SJSA1 (cell line): ENCODE measurements at regions not wholly inside any gene's neighbourhood (a gene's known extent, or its start where the extent isn't known, plus 50 kb on each side); places are given as distances from the start of the nearest gene placed in this dataset.
A peak's percentile ranks its signal among the peaks of the same experiment; 100 is the strongest.

Source experiments
- DNase-seq, 2 experiments: peaks; one replicate each; pipeline ENCODE4 v3.0.0-alpha.2; 2015 to 2020; ENCODE audit warnings: low spot score in 2 of 2, low read depth in 1 of 2
- H3K27ac ChIP-seq: fragments of 250-450 bp; sonication (Bioruptor Pico); 2 replicates; pipeline ENCODE4 v1.5.1; 2020; ENCODE audit warnings: mild to moderate bottlenecking, moderate library complexity
- H3K27me3 ChIP-seq: fragments of 250-450 bp; sonication (Bioruptor Pico); replicated peaks from 2 replicates; pipeline ENCODE4 v1.5.1; 2020; ENCODE audit warnings: mild to moderate bottlenecking, moderate library complexity
- H3K36me3 ChIP-seq: fragments of 250-450 bp; sonication (Bioruptor Pico); 2 replicates; pipeline ENCODE4 v1.5.1; 2020; ENCODE audit warnings: mild to moderate bottlenecking
- H3K4me1 ChIP-seq: fragments of 250-450 bp; sonication (Bioruptor Pico); replicated peaks from 2 replicates; pipeline ENCODE4 v1.6.1; 2021; ENCODE audit warnings: mild to moderate bottlenecking
- H3K4me3 ChIP-seq: fragments of 250-450 bp; sonication (Bioruptor Pico); 2 replicates; pipeline ENCODE4 v1.5.1; 2020; ENCODE audit warnings: mild to moderate bottlenecking
- H3K9me3 ChIP-seq: fragments of 250-450 bp; sonication (Bioruptor Pico); replicated peaks from 2 replicates; pipeline ENCODE4 v1.5.1; 2020; ENCODE audit warnings: mild to moderate bottlenecking

GRCh38 chr17:63151941-63152523, 186.0 kb downstream of the TANC2 start:
- Histone ChIP-seq H3K27me3 (no peaks in the 10 kb centered on the region), H3K27ac (no peak overlapping the region), H3K4me3 (no peak overlapping the region), H3K36me3 (no peaks in the 10 kb centered on the region), H3K9me3 (no peaks in the 10 kb centered on the region), H3K4me1 (no peaks in the 10 kb centered on the region)
- no peak for DNase-seq

- no peak overlapping the region for H3K4me3 ChIP-seq
- no peaks in the 10 kb centered on the region for H3K36me3 ChIP-seq
- H3K9me3 ChIP-seq: no peaks in the 10 kb centered on the region
- H3K27ac ChIP-seq: no peak overlapping the region
- H3K27me3 ChIP-seq: no peaks in the 10 kb centered on the region
- no peaks in the 10 kb centered on the region for H3K4me1 ChIP-seq
- DNase-seq: no peak
Measured at GRCh38 chr17:63153488-63153887, 187.5 kb downstream of the TANC2 start.

GRCh38 chr17:63154586-63155244, 188.7 kb downstream of the TANC2 start:
- Histone ChIP-seq H3K9me3 (no peaks in the 10 kb centered on the region; the same call in 1 of the 2 replicates), H3K27ac (no peak overlapping the region), H3K4me3 (no peak overlapping the region), H3K4me1 (no peaks in the 10 kb centered on the region), H3K36me3 (no peaks in the 10 kb centered on the region), H3K27me3 (no peaks in the 10 kb centered on the region)
- no peak for DNase-seq

- H3K9me3 ChIP-seq: no peaks in the 10 kb centered on the region; the same call in 1 of the 2 replicates
- no peaks in the 10 kb centered on the region for H3K4me1 ChIP-seq
- no peaks in the 10 kb centered on the region for H3K36me3 ChIP-seq
- H3K4me3 ChIP-seq: no peak overlapping the region
- no peaks in the 10 kb centered on the region for H3K27me3 ChIP-seq
- no peak overlapping the region for H3K27ac ChIP-seq
- no peak for DNase-seq
Measured at GRCh38 chr17:63156986-63157385, 191.0 kb downstream of the TANC2 start.

GRCh38 chr17:63162406-63163157, 196.5 kb downstream of the TANC2 start:
- H3K4me3 ChIP-seq: no peak overlapping the region
- H3K27me3 ChIP-seq: no peaks in the 10 kb centered on the region
- no peak for DNase-seq
- H3K27ac ChIP-seq: no peak overlapping the region
- no peaks in the 10 kb centered on the region; the same call in 1 of the 2 replicates for H3K9me3 ChIP-seq
- no peaks in the 10 kb centered on the region for H3K4me1 ChIP-seq
- H3K36me3 ChIP-seq: no peaks in the 10 kb centered on the region

GRCh38 chr17:63163158-63163520, 197.1 kb downstream of the TANC2 start:
- no peaks in the 10 kb centered on the region for H3K27me3 ChIP-seq
- no peaks in the 10 kb centered on the region; the same call in 1 of the 2 replicates for H3K9me3 ChIP-seq
- no peaks in the 10 kb centered on the region for H3K36me3 ChIP-seq
- H3K4me1 ChIP-seq: no peaks in the 10 kb centered on the region
- no peak overlapping the region for H3K4me3 ChIP-seq
- no peak for DNase-seq
- H3K27ac ChIP-seq: no peak overlapping the region

GRCh38 chr17:63165400-63165799, 199.4 kb downstream of the TANC2 start:
- no peaks in the 10 kb centered on the region for H3K9me3 ChIP-seq
- no peak overlapping the region for H3K27ac ChIP-seq
- no peak for DNase-seq

GRCh38 chr17:63170795-63171194, 204.8 kb downstream of the TANC2 start:
- no peak for DNase-seq
- Histone ChIP-seq H3K9me3 (no peaks in the 10 kb centered on the region), H3K27ac (no peak overlapping the region)

More at GRCh38 chr17:63165400-63165799, 199.4 kb downstream of the TANC2 start:
- Histone ChIP-seq H3K27me3 (no peaks in the 10 kb centered on the region), H3K4me1 (no peaks in the 10 kb centered on the region), H3K36me3 (no peaks in the 10 kb centered on the region), H3K4me3 (no peak overlapping the region)

GRCh38 chr17:63171428-63172393, 205.7 kb downstream of the TANC2 start:
- peak; percentile 59 to 77 for DNase-seq
- H3K36me3 ChIP-seq: no peaks in the 10 kb centered on the region
- H3K4me3 ChIP-seq: no peak overlapping the region
- peaks cover 12% of the 10 kb centered on the region for H3K4me1 ChIP-seq
- no peaks in the 10 kb centered on the region for H3K27me3 ChIP-seq
- H3K9me3 ChIP-seq: no peaks in the 10 kb centered on the region
- H3K27ac ChIP-seq: peak overlapping the region; percentile 68

More at GRCh38 chr17:63170795-63171194, 204.8 kb downstream of the TANC2 start:
- Histone ChIP-seq H3K4me1 (peaks cover 12% of the 10 kb centered on the region), H3K4me3 (no peak overlapping the region), H3K36me3 (no peaks in the 10 kb centered on the region), H3K27me3 (no peaks in the 10 kb centered on the region)

GRCh38 chr17:63173450-63173849, 207.4 kb downstream of the TANC2 start:
- Histone ChIP-seq H3K27me3 (no peaks in the 10 kb centered on the region), H3K4me3 (no peak overlapping the region), H3K4me1 (peaks cover 24% of the 10 kb centered on the region), H3K9me3 (peaks cover 3% of the 10 kb centered on the region; the same call in 1 of the 2 replicates), H3K27ac (no peak overlapping the region), H3K36me3 (no peaks in the 10 kb centered on the region)
- DNase-seq: no peak

GRCh38 chr17:63173903-63174302, 207.9 kb downstream of the TANC2 start:
- Histone ChIP-seq H3K36me3 (no peaks in the 10 kb centered on the region), H3K4me1 (peaks cover 28% of the 10 kb centered on the region), H3K27ac (no peak overlapping the region), H3K9me3 (peaks cover 3% of the 10 kb centered on the region; the same call in 1 of the 2 replicates), H3K27me3 (no peaks in the 10 kb centered on the region), H3K4me3 (no peak overlapping the region)
- no peak for DNase-seq

- Histone ChIP-seq H3K4me1 (peaks cover 28% of the 10 kb centered on the region), H3K27me3 (no peaks in the 10 kb centered on the region), H3K36me3 (no peaks in the 10 kb centered on the region), H3K27ac (peak overlapping the region; percentile 76), H3K4me3 (no peak overlapping the region), H3K9me3 (peaks cover 3% of the 10 kb centered on the region; the same call in 1 of the 2 replicates)
- peak in 1 of 2 experiments; percentile 85 for DNase-seq
Measured at GRCh38 chr17:63178530-63178929, 212.5 kb downstream of the TANC2 start.

- Histone ChIP-seq H3K4me3 (no peak overlapping the region), H3K4me1 (peaks cover 28% of the 10 kb centered on the region), H3K9me3 (peaks cover 3% of the 10 kb centered on the region; the same call in 1 of the 2 replicates), H3K27me3 (no peaks in the 10 kb centered on the region), H3K27ac (no peak overlapping the region), H3K36me3 (no peaks in the 10 kb centered on the region)
- no peak for DNase-seq
Measured at GRCh38 chr17:63181856-63182255, 215.8 kb downstream of the TANC2 start.
